Calu3 (cell line): ENCODE measurements at regions not wholly inside any gene's neighbourhood (a gene's known extent, or its start where the extent isn't known, plus 50 kb on each side); places are given as distances from the start of the nearest gene placed in this dataset.

ENCODE experiments used
- BruUV-seq: library from RNA; stranded (reverse); fragments of 400-500 nt; replicated peaks from 2 replicates; lab custom pipeline; 2021; lab: Mats Ljungman, UMichigan
- CTCF ChIA-PET: fragments of 300-600 bp; sonication (Branson Sonifier 250); formaldehyde crosslinking; loops from one replicate; lab custom pipeline; 2022; ENCODE audit warnings: antibody characterized with exemption; lab: Charles Lee
- DNase-seq: peaks from one replicate; pipeline ENCODE4 v3.0.0; 2022
- H3K27ac Mint-ChIP-seq: one replicate; pipeline ENCODE4 v1.8.0; 2022; ENCODE audit warnings: mixed read lengths; ENCODE audit not compliant: unreplicated experiment
- H3K27me3 Mint-ChIP-seq: one replicate; pipeline ENCODE4 v1.8.0; 2022; ENCODE audit warnings: mixed read lengths; ENCODE audit not compliant: unreplicated experiment
- H3K36me3 Mint-ChIP-seq: one replicate; pipeline ENCODE4 v1.8.0; 2022; ENCODE audit warnings: mild to moderate bottlenecking, moderate library complexity, mixed read lengths; ENCODE audit not compliant: insufficient read depth, unreplicated experiment
- H3K4me1 Mint-ChIP-seq: one replicate; pipeline ENCODE4 v1.8.0; 2022; ENCODE audit warnings: mild to moderate bottlenecking, low read depth, mixed read lengths; ENCODE audit not compliant: unreplicated experiment
- H3K4me3 Mint-ChIP-seq: one replicate; pipeline ENCODE4 v1.8.0; 2022; ENCODE audit warnings: mild to moderate bottlenecking, low read depth, moderate library complexity, mixed read lengths; ENCODE audit not compliant: unreplicated experiment
- H3K9me3 Mint-ChIP-seq: one replicate; pipeline ENCODE4 v1.8.0; 2022; ENCODE audit warnings: low read depth, mixed read lengths; ENCODE audit not compliant: unreplicated experiment
- intact Hi-C: fragments of 100-400 bp; cut with micrococcal nuclease; formaldehyde crosslinking; loops from one replicate; pipeline ENCODE4 v1.10.0; 2022; ENCODE audit not compliant: unreplicated experiment
- TF ChIP-seq, protein P1 (sequence below): fragments of 200-600 bp; IDR thresholded peaks from one replicate; pipeline ENCODE4 v1.8.0; 2022; ENCODE audit warnings: antibody characterized with exemption; ENCODE audit not compliant: unreplicated experiment

- CTCF ChIA-PET, result no interaction called here
- intact Hi-C loops, result no loop called here
- BruUV-seq, result no TSS peak
- no peak overlapping the region for H3K4me3 Mint-ChIP-seq
- H3K27ac Mint-ChIP-seq, result no peak overlapping the region
- H3K27me3 Mint-ChIP-seq, result no peaks in the 10 kb centered on the region
- DNase-seq, result no peak
- H3K9me3 Mint-ChIP-seq, result no peaks in the 10 kb centered on the region
- TF ChIP-seq, protein P1, sequence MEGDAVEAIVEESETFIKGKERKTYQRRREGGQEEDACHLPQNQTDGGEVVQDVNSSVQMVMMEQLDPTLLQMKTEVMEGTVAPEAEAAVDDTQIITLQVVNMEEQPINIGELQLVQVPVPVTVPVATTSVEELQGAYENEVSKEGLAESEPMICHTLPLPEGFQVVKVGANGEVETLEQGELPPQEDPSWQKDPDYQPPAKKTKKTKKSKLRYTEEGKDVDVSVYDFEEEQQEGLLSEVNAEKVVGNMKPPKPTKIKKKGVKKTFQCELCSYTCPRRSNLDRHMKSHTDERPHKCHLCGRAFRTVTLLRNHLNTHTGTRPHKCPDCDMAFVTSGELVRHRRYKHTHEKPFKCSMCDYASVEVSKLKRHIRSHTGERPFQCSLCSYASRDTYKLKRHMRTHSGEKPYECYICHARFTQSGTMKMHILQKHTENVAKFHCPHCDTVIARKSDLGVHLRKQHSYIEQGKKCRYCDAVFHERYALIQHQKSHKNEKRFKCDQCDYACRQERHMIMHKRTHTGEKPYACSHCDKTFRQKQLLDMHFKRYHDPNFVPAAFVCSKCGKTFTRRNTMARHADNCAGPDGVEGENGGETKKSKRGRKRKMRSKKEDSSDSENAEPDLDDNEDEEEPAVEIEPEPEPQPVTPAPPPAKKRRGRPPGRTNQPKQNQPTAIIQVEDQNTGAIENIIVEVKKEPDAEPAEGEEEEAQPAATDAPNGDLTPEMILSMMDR, result no peak
- H3K36me3 Mint-ChIP-seq, result no peaks in the 10 kb centered on the region
- no peaks in the 10 kb centered on the region for H3K4me1 Mint-ChIP-seq
Measured at GRCh38 chr3:176741664-176742047, 455.6 kb downstream of the TBL1XR1 start.

DNA sequence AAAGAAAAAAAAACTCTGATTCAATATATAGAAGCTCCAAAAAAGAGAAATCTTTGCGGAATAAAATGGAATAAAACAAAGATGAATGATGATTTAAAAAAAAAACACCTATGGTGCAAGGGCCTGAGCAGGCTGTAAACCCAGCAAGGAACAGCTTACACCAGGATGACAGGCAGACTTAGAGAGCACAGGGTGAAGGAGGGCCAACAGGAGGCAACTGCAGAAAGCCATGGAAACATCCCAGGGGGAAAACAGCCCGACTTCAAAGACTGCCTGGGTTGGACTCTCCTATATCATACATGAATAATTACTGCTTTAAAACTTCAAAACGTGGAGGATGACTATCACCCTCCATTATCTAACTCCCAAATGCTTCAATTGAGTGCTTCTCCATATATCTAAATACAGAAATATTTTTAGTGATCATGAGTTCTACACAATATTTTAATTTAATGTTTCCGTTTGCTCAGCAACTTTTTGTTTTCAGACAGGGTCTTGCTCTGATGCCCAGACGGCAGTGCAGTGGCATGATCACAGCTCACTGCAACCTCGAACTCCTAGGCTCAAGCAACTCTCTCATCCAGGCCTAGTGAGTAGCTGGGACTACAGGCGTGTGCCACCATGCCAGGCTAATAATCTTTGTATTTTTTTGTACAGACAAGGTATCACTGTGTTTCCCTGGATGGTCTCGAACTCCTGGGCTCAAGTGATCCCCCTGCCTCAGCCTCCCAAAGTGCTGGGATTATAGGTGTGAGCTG lies 456.2 kb downstream of the TBL1XR1 start:
- TF ChIP-seq, protein P1, result no peak
- intact Hi-C loops, result no loop called here
- no peak for DNase-seq
- BruUV-seq, result no TSS peak
- Mint-ChIP-seq H3K4me1 (no peaks in the 10 kb centered on the region), H3K27ac (no peak overlapping the region), H3K27me3 (no peaks in the 10 kb centered on the region), H3K4me3 (no peak overlapping the region), H3K36me3 (no peaks in the 10 kb centered on the region), H3K9me3 (no peaks in the 10 kb centered on the region)
- CTCF ChIA-PET, result no interaction called here

DNA sequence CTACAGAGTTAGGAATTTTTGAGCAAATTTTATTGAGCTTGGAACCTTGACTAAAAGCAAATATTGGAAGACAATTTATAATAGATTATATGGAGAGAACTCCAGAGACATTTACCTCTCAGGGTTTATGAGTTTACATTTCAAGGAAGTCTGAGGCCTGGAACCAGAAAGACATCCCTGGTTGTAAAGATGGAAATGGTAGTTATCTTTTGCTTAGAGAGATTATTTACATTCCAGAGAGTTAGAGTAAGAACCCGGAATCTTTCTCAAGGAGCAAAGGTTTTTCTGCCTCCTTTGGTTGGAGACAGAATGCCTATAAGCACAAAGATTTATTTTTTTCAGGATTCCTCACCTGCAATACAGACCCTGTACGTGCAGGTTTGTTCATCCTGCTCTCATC lies 458.1 kb downstream of the TBL1XR1 start:
- no peak for DNase-seq
- H3K27ac Mint-ChIP-seq, result no peak overlapping the region
- BruUV-seq, result no TSS peak
- CTCF ChIA-PET, result no interaction called here
- no peaks in the 10 kb centered on the region for H3K27me3 Mint-ChIP-seq
- H3K36me3 Mint-ChIP-seq, result no peaks in the 10 kb centered on the region
- no peak overlapping the region for H3K4me3 Mint-ChIP-seq
- H3K9me3 Mint-ChIP-seq, result no peaks in the 10 kb centered on the region
- H3K4me1 Mint-ChIP-seq, result no peaks in the 10 kb centered on the region
- intact Hi-C loops, result no loop called here
- TF ChIP-seq, protein P1, result no peak

DNA sequence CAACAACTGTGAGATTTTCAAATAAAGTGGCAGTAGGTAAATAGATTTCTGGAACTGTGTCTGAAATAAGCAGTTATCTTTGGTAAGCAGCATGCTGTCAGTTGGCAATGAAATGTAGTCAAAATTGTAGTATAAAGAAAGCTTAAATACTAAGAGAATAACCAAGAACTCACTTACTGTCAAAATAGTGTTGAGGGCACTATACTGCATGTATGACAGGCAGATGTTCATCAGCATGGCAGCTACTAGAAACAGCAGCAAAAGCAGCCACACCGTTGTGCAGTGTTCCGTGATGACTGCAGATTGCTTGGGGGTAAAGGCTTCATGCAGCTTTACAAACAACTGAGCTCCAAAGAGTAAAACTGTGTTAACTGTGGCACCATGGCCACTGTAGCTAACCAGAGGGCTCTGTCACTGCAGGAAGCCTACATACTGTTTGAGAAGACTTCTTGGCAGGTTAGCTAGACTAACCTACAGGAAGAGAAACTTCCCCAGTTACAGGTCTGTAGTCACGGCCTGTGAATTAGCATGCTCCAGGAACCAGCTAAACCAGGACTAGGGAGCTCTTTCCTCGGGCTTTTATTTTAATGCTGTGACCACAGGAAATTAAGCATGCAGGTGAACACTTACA lies 459.7 kb downstream of the TBL1XR1 start:
- TF ChIP-seq, protein P1, result no peak
- no peaks in the 10 kb centered on the region for H3K4me1 Mint-ChIP-seq
- no peak overlapping the region for H3K27ac Mint-ChIP-seq
- CTCF ChIA-PET, result no interaction called here
- no peak for DNase-seq
- BruUV-seq, result no TSS peak
- H3K4me3 Mint-ChIP-seq, result no peak overlapping the region
- no peaks in the 10 kb centered on the region for H3K27me3 Mint-ChIP-seq
- intact Hi-C loops, result no loop called here
- H3K9me3 Mint-ChIP-seq, result no peaks in the 10 kb centered on the region
- no peaks in the 10 kb centered on the region for H3K36me3 Mint-ChIP-seq
